Right atrium auricular region (tissue), 2 donors: ENCODE measurements at regions not wholly inside any gene's neighbourhood (a gene's known extent, or its start where the extent isn't known, plus 50 kb on each side); places are given as distances from the start of the nearest gene placed in this dataset.
A peak's percentile ranks its signal among the peaks of the same experiment; 100 is the strongest.

Experiments used
- DNase-seq: peaks from one replicate; pipeline ENCODE4 v3.0.0-alpha.2; 2019; ENCODE audit warnings: low spot score
- H3K27ac ChIP-seq, 2 donors: fragments of 200-600 bp; sonication (generic); 1 replicate in 1 of 2; 2 replicates in 1 of 2; pipeline ENCODE4 v1.5.1; 2016 to 2019
- H3K27me3 ChIP-seq, 2 donors: fragments of 200-600 bp; sonication (generic); one replicate each; pipeline versions ENCODE4 v1.5.1 to v1.6.0; 2017 to 2019
- H3K36me3 ChIP-seq: fragments of 200-600 bp; sonication (generic); one replicate; pipeline ENCODE4 v1.5.1; 2016
- H3K4me1 ChIP-seq, 2 donors: fragments of 200-600 bp; sonication (generic); one replicate each; pipeline versions ENCODE4 v1.5.1 to v1.6.0; 2017 to 2019
- H3K4me3 ChIP-seq, 2 donors: fragments of 200-600 bp; sonication (generic); 1 replicate in 1 of 2; 2 replicates in 1 of 2; pipeline ENCODE4 v1.5.1; 2017 to 2019; ENCODE audit warnings: mild to moderate bottlenecking in 1 of 2, moderate library complexity in 1 of 2
- H3K9me3 ChIP-seq, 2 donors: fragments of 200-600 bp; sonication (generic); one replicate each; pipeline ENCODE4 v1.5.1; 2019
- TF ChIP-seq, protein P1 (sequence below), 2 donors: fragments of 200-600 bp; sonication (generic); IDR thresholded peaks; one replicate each; pipeline ENCODE4 v1.5.1; 2019; ENCODE audit warnings: antibody characterized with exemption in 2 of 2

DNA sequence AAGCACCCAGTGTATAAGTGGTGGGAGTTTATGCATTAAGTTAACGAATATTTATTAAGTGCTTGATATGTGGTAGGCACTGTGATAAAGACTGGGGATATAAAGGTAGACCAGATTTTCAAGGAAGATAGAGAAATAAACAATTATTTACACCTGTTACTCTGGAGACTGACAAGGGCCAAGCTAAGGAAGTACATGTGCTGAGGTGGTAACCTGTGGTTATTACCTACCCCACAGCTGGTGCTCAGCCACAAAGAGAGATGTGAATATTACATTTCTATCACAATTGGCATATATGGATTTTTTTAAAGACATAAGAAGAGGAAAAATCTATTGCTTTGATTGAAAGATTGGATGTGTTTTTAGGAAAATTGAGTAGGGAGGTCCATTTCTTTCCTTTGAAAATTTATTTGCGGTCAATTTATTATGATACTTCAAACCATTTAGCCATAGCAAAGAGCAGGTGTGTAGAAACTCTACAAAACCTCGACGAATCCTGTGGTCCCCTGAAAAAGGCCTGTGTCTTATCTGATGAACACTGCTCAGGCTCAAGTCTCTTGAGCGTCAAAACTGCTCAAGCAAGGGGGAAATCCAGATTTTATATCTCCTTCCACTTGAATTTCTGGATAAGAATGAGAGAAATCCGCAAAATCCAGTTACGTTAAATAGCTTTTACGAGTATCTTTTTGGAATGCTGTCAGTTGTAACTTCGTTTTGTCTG, 217.7 kb upstream of the HAND2 start:
- TF ChIP-seq, protein P1, sequence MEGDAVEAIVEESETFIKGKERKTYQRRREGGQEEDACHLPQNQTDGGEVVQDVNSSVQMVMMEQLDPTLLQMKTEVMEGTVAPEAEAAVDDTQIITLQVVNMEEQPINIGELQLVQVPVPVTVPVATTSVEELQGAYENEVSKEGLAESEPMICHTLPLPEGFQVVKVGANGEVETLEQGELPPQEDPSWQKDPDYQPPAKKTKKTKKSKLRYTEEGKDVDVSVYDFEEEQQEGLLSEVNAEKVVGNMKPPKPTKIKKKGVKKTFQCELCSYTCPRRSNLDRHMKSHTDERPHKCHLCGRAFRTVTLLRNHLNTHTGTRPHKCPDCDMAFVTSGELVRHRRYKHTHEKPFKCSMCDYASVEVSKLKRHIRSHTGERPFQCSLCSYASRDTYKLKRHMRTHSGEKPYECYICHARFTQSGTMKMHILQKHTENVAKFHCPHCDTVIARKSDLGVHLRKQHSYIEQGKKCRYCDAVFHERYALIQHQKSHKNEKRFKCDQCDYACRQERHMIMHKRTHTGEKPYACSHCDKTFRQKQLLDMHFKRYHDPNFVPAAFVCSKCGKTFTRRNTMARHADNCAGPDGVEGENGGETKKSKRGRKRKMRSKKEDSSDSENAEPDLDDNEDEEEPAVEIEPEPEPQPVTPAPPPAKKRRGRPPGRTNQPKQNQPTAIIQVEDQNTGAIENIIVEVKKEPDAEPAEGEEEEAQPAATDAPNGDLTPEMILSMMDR (IDR thresholded peaks at IDR 0.05) = no peak
- Histone ChIP-seq H3K4me3 (no peak overlapping the region), H3K4me1 (peaks cover 0 to 6% of the 10 kb centered on the region in 2 donors), H3K27ac (peak overlapping the region; percentile 52 to 86), H3K27me3 (no peaks in the 10 kb centered on the region), H3K9me3 (peaks cover 0 to 8% of the 10 kb centered on the region in 2 donors), H3K36me3 (no peaks in the 10 kb centered on the region)
- DNase-seq = no peak

DNA sequence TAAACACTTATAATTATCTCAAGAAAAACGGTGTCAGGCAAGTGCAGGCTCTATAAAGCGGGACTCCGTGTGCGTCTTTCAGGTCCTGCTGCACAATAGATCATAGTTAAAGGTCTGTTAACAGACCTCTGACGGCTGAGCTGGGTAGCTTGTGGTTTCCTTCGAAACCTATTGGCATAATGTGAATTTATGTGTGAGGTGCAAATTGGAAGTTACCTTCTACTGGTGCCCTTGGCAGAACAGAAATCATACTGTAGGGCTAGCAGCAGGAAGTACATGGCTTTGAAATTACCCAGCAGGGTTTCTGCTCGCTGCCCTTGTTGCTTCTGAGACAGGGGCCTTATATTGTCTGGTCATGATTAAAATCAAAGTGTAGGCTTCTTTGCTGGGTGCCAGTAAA, 216.4 kb upstream of the HAND2 start:
- H3K4me1 ChIP-seq = peaks cover 0 to 6% of the 10 kb centered on the region in 2 donors
- no peaks in the 10 kb centered on the region for H3K27me3 ChIP-seq
- no peak overlapping the region for H3K4me3 ChIP-seq
- TF ChIP-seq, protein P1 (IDR thresholded peaks at IDR 0.05) = no peak
- no peaks in the 10 kb centered on the region for H3K36me3 ChIP-seq
- peaks cover 0 to 8% of the 10 kb centered on the region in 2 donors for H3K9me3 ChIP-seq
- no peak for DNase-seq
- peak overlapping the region; percentile 52 to 86 for H3K27ac ChIP-seq

DNA sequence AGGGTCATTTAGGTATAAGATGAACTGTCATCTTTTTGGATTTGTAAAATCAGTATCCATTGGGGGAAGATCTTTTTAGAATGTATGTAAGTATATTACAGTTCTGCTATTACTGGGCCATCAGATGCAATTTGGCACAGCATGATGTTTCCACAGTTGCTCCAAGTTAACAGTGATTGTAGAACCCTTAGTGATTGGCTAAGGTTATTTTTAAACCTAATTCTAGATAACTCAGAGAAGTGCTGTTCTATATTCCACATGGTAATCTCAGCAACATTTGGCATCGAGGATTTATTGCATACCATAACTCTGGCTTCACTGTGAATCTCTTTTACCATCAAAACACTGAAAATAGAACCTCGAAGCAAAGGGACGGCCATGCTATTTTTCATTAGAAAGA, 215.7 kb upstream of the HAND2 start:
- Histone ChIP-seq H3K27me3 (no peaks in the 10 kb centered on the region), H3K4me3 (no peak overlapping the region), H3K9me3 (peaks cover 0 to 8% of the 10 kb centered on the region in 2 donors), H3K27ac (peak overlapping the region; percentile 52 to 86), H3K36me3 (no peaks in the 10 kb centered on the region), H3K4me1 (peaks cover 0 to 6% of the 10 kb centered on the region in 2 donors)
- DNase-seq = no peak
- TF ChIP-seq, protein P1 (IDR thresholded peaks at IDR 0.05) = no peak

- Histone ChIP-seq H3K27me3 (no peaks in the 10 kb centered on the region), H3K27ac (no peak overlapping the region)
- TF ChIP-seq, protein P1 (IDR thresholded peaks at IDR 0.05) = no peak
These were observed 206.8 kb upstream of the HAND2 start for GRCh38 chr4:173736840-173737239.

DNA sequence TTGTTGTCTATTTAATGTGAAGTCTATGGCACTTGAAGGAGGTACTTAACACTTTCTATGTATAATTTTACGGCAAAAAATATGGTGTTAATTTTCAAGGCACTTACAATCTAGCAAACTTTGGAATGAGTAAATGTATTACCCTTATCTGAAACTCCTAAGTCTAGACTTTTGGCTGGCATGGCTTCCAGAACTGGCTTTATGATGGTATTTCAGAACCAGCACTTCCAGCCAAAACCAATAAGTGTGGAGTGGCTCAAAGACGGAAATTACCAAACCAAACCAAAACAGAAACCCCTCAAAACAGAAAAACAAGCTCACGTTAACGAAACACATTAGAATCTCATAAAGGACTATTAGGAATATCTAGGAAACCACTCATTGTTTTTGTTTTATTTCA, 205.6 kb upstream of the HAND2 start:
- DNase-seq = no peak

More at GRCh38 chr4:173736840-173737239, 206.8 kb upstream of the HAND2 start:
- DNase-seq = no peak
- Histone ChIP-seq H3K4me1 (peaks cover 0 to 14% of the 10 kb centered on the region in 2 donors), H3K9me3 (no peaks in the 10 kb centered on the region), H3K36me3 (no peaks in the 10 kb centered on the region), H3K4me3 (no peak overlapping the region)

More for the DNA sequence above, 205.6 kb upstream of the HAND2 start:
- Histone ChIP-seq H3K4me1 (peaks cover 0 to 14% of the 10 kb centered on the region in 2 donors), H3K27me3 (no peaks in the 10 kb centered on the region), H3K36me3 (no peaks in the 10 kb centered on the region), H3K4me3 (no peak overlapping the region), H3K27ac (no peak overlapping the region), H3K9me3 (no peaks in the 10 kb centered on the region)
- TF ChIP-seq, protein P1 (IDR thresholded peaks at IDR 0.05) = no peak
